DND-41 (cell line): ENCODE measurements at regions not wholly inside any gene's neighbourhood (a gene's known extent, or its start where the extent isn't known, plus 50 kb on each side); places are given as distances from the start of the nearest gene placed in this dataset.

Source experiments
- ATAC-seq: fragments of 200-7000 bp; cut with Tn5 transposase; 3 replicates; pipeline ENCODE4 v1.9.1; 2021; ENCODE audit warnings: low read depth; ENCODE audit not compliant: insufficient read depth
- DNase-seq: peaks from one replicate; pipeline ENCODE4 v3.0.0-alpha.2; 2020
- H2AFZ ChIP-seq: 2 replicates; pipeline ENCODE4 v1.6.0; 2012; ENCODE audit warnings: low read depth, low read length
- H3K27ac ChIP-seq: 2 replicates; pipeline ENCODE4 v1.5.1; 2012; ENCODE audit warnings: low read length, inconsistent platforms
- H3K27me3 ChIP-seq: fragments of 200-600 bp; sonication (generic); 2 replicates; pipeline ENCODE4 v1.6.0; 2012; ENCODE audit warnings: low read length, mild to moderate bottlenecking, inconsistent platforms; ENCODE audit not compliant: insufficient read depth, poor library complexity
- H3K36me3 ChIP-seq: 2 replicates; pipeline ENCODE4 v1.5.1; 2012; ENCODE audit warnings: low read length, inconsistent platforms; ENCODE audit not compliant: insufficient read depth
- H3K4me1 ChIP-seq: 2 replicates; pipeline ENCODE4 v1.5.1; 2012; ENCODE audit warnings: mild to moderate bottlenecking, low read length; ENCODE audit not compliant: insufficient read depth
- H3K4me2 ChIP-seq: 2 replicates; pipeline ENCODE4 v1.6.0; 2012; ENCODE audit warnings: mild to moderate bottlenecking, moderate library complexity, low read length, inconsistent platforms; ENCODE audit not compliant: insufficient read depth
- H3K4me3 ChIP-seq, 2 experiments: fragments of 200-600 bp in 1 of 2; shearing (Covaris generic) in 1 of 2; 2 replicates each; pipeline ENCODE4 v1.5.1; 2012 to 2016; ENCODE audit warnings: inconsistent platforms in 2 of 2, low read length in 2 of 2, mild to moderate bottlenecking in 2 of 2, low read depth in 1 of 2, moderate library complexity in 1 of 2
- H3K79me2 ChIP-seq: 2 replicates; pipeline ENCODE4 v1.6.0; 2012; ENCODE audit warnings: low read length, inconsistent platforms; ENCODE audit not compliant: insufficient read depth
- H3K9ac ChIP-seq: 2 replicates; pipeline ENCODE4 v1.6.0; 2012; ENCODE audit warnings: low read depth, mild to moderate bottlenecking, inconsistent platforms, low read length, moderate library complexity
- H3K9me3 ChIP-seq: 2 replicates; pipeline ENCODE4 v1.5.1; 2012; ENCODE audit warnings: low read length, moderate library complexity, mild to moderate bottlenecking, inconsistent platforms; ENCODE audit not compliant: insufficient read depth, severe bottlenecking
- H4K20me1 ChIP-seq: 2 replicates; pipeline ENCODE4 v1.6.0; 2012; ENCODE audit warnings: low read length; ENCODE audit not compliant: insufficient read depth
- CTCF ChIP-seq: IDR thresholded peaks from 2 replicates; pipeline ENCODE4 v1.5.1; 2012; ENCODE audit warnings: borderline replicate concordance, low read length, moderate library complexity, mild to moderate bottlenecking; ENCODE audit not compliant: poor library complexity, severe bottlenecking; ENCODE audit errors: extremely low read depth
- EZH2 ChIP-seq: IDR thresholded peaks from 3 replicates; pipeline ENCODE4 v1.6.1; 2012; ENCODE audit warnings: borderline replicate concordance, low read depth, mild to moderate bottlenecking, moderate library complexity, low read length, inconsistent platforms; ENCODE audit not compliant: severe bottlenecking

GRCh38 chr3:72247645-72248388 lies 462.9 kb upstream of the PROK2 start:
- TF ChIP-seq CTCF: no peak
- no peak for TF ChIP-seq EZH2
- no peak for DNase-seq

GRCh38 chr3:72247126-72247525 lies 462.2 kb upstream of the PROK2 start:
- peaks cover 3% of the 10 kb centered on the region for H3K27me3 ChIP-seq
- no peaks in the 10 kb centered on the region for H3K9me3 ChIP-seq
- no peaks in the 10 kb centered on the region for H4K20me1 ChIP-seq
- H3K79me2 ChIP-seq: no peaks in the 10 kb centered on the region
- H3K4me2 ChIP-seq: no peak overlapping the region
- DNase-seq: no peak
- no peak overlapping the region for H2AFZ ChIP-seq
- no peak overlapping the region for H3K9ac ChIP-seq
- H3K36me3 ChIP-seq: no peaks in the 10 kb centered on the region
- H3K27ac ChIP-seq: no peak overlapping the region
- ATAC-seq: no peak
- H3K4me3 ChIP-seq: no peak overlapping the region
- TF ChIP-seq EZH2 (no peak), CTCF (no peak)
- no peaks in the 10 kb centered on the region for H3K4me1 ChIP-seq

More at GRCh38 chr3:72247645-72248388, 462.9 kb upstream of the PROK2 start:
- no peaks in the 10 kb centered on the region for H3K79me2 ChIP-seq
- no peaks in the 10 kb centered on the region for H3K4me1 ChIP-seq
- H3K27ac ChIP-seq: no peak overlapping the region
- H3K4me2 ChIP-seq: no peak overlapping the region
- no peaks in the 10 kb centered on the region for H3K36me3 ChIP-seq
- no peaks in the 10 kb centered on the region for H4K20me1 ChIP-seq
- ATAC-seq: no peak
- no peak overlapping the region for H2AFZ ChIP-seq
- H3K4me3 ChIP-seq: no peak overlapping the region
- H3K9ac ChIP-seq: no peak overlapping the region
- H3K27me3 ChIP-seq: peaks cover 3% of the 10 kb centered on the region
- no peaks in the 10 kb centered on the region for H3K9me3 ChIP-seq

- H3K36me3 ChIP-seq: no peaks in the 10 kb centered on the region
- H3K27me3 ChIP-seq: peaks cover 3% of the 10 kb centered on the region
- no peak for TF ChIP-seq EZH2
- no peak for TF ChIP-seq CTCF
- no peak overlapping the region for H2AFZ ChIP-seq
- no peak overlapping the region for H3K9ac ChIP-seq
- no peak overlapping the region for H3K4me3 ChIP-seq
- DNase-seq (no peak), ATAC-seq (no peak)
- H3K9me3 ChIP-seq: no peaks in the 10 kb centered on the region
- no peaks in the 10 kb centered on the region for H4K20me1 ChIP-seq
- no peaks in the 10 kb centered on the region for H3K79me2 ChIP-seq
- H3K27ac ChIP-seq: no peak overlapping the region
- H3K4me1 ChIP-seq: no peaks in the 10 kb centered on the region
- H3K4me2 ChIP-seq: no peak overlapping the region
Observed at GRCh38 chr3:72246685-72247084, 461.7 kb upstream of the PROK2 start.

- ATAC-seq (no peak), DNase-seq (no peak)
- Histone ChIP-seq H3K79me2 (no peaks in the 10 kb centered on the region), H3K9me3 (no peaks in the 10 kb centered on the region), H2AFZ (no peak overlapping the region), H3K4me2 (no peak overlapping the region), H4K20me1 (no peaks in the 10 kb centered on the region), H3K36me3 (no peaks in the 10 kb centered on the region), H3K4me1 (no peaks in the 10 kb centered on the region), H3K27me3 (no peaks in the 10 kb centered on the region), H3K9ac (no peak overlapping the region), H3K4me3 (no peak overlapping the region), H3K27ac (no peak overlapping the region)
- TF ChIP-seq CTCF (no peak), EZH2 (no peak)
Observed at GRCh38 chr3:72245183-72245811, 460.3 kb upstream of the PROK2 start.
